Neuronal stem cell (in vitro differentiated cells): ENCODE measurements at regions not wholly inside any gene's neighbourhood (a gene's known extent, or its start where the extent isn't known, plus 50 kb on each side); places are given as distances from the start of the nearest gene placed in this dataset.

Experiments used
- DNase-seq: peaks from one replicate; pipeline ENCODE4 v3.0.0-alpha.2; 2013; ENCODE audit warnings: low spot score
- H2AFZ ChIP-seq: one replicate; pipeline ENCODE4 v1.6.1; 2013; ENCODE audit warnings: mild to moderate bottlenecking, low read length, inconsistent platforms
- H2AK5ac ChIP-seq: 2 replicates; pipeline ENCODE4 v1.6.1; 2013; ENCODE audit warnings: low read depth, mild to moderate bottlenecking, inconsistent platforms, low read length, moderate library complexity, mixed read lengths
- H2BK120ac ChIP-seq: 2 replicates; pipeline ENCODE4 v1.6.1; 2013; ENCODE audit warnings: low read depth, mild to moderate bottlenecking, inconsistent platforms, low read length, moderate library complexity, mixed read lengths
- H2BK12ac ChIP-seq: one replicate; pipeline ENCODE4 v1.6.1; 2013; ENCODE audit warnings: low read length, inconsistent platforms
- H2BK15ac ChIP-seq: 2 replicates; pipeline ENCODE4 v1.6.1; 2013; ENCODE audit warnings: mild to moderate bottlenecking, low read length, inconsistent platforms, mixed read lengths
- H2BK5ac ChIP-seq: one replicate; pipeline ENCODE4 v1.6.1; 2013; ENCODE audit warnings: inconsistent platforms, mild to moderate bottlenecking, low read length, moderate library complexity
- H3K14ac ChIP-seq: one replicate; pipeline ENCODE4 v1.6.1; 2013; ENCODE audit warnings: low read length, inconsistent platforms
- H3K18ac ChIP-seq: 2 replicates; pipeline ENCODE4 v1.6.1; 2013; ENCODE audit warnings: low read length, inconsistent platforms
- H3K23ac ChIP-seq: 2 replicates; pipeline ENCODE4 v1.6.1; 2013; ENCODE audit warnings: low read depth, mild to moderate bottlenecking, mixed read lengths, low read length, inconsistent platforms; ENCODE audit not compliant: poor library complexity
- H3K27ac ChIP-seq: replicated peaks from 3 replicates; pipeline ENCODE4 v1.5.1; 2013; ENCODE audit warnings: low read length, inconsistent platforms
- H3K27me3 ChIP-seq, 3 experiments: 2 replicates each; pipeline ENCODE4 v1.6.1; 2013; ENCODE audit warnings: low read length in 3 of 3, mild to moderate bottlenecking in 2 of 3, inconsistent platforms in 1 of 3, low read depth in 1 of 3, mixed read lengths in 1 of 3, moderate library complexity in 1 of 3; ENCODE audit not compliant: control insufficient read depth in 3 of 3, insufficient read depth in 3 of 3
- H3K36me3 ChIP-seq, 2 donors: replicated peaks in 1 of 2; 2 replicates each; pipeline ENCODE4 v1.6.1; 2013; ENCODE audit warnings: low read length in 2 of 2; ENCODE audit not compliant: control insufficient read depth in 2 of 2, insufficient read depth in 2 of 2
- H3K4ac ChIP-seq: 2 replicates; pipeline ENCODE4 v1.6.1; 2013; ENCODE audit warnings: inconsistent platforms, mild to moderate bottlenecking, low read length, moderate library complexity
- H3K4me1 ChIP-seq, 2 donors: 1 replicate in 1 of 2; 2 replicates in 1 of 2; pipeline ENCODE4 v1.6.1; 2013; ENCODE audit warnings: low read length in 2 of 2, low read depth in 1 of 2; ENCODE audit not compliant: control insufficient read depth in 2 of 2, insufficient read depth in 1 of 2
- H3K4me2 ChIP-seq: one replicate; pipeline ENCODE4 v1.6.1; 2013; ENCODE audit warnings: mild to moderate bottlenecking, low read length, inconsistent platforms; ENCODE audit not compliant: insufficient read depth, poor library complexity, severe bottlenecking
- H3K4me3 ChIP-seq, 2 donors: 2 replicates each; pipeline ENCODE4 v1.5.1; 2013; ENCODE audit warnings: low read length in 2 of 2, mild to moderate bottlenecking in 2 of 2, inconsistent platforms in 1 of 2, moderate library complexity in 1 of 2
- H3K79me1 ChIP-seq: one replicate; pipeline ENCODE4 v1.6.1; 2013; ENCODE audit warnings: low read depth, mild to moderate bottlenecking, inconsistent platforms, low read length, moderate library complexity
- H3K9ac ChIP-seq: one replicate; pipeline ENCODE4 v1.6.1; 2013; ENCODE audit warnings: mild to moderate bottlenecking, low read depth, low read length, inconsistent platforms; ENCODE audit not compliant: poor library complexity
- H3K9me3 ChIP-seq, 2 donors: replicated peaks in 1 of 2; 2 replicates each; pipeline versions ENCODE3 to v1.6.1; 2013; ENCODE audit warnings: low read length in 2 of 2, mild to moderate bottlenecking in 2 of 2, inconsistent platforms in 1 of 2, low read depth in 1 of 2, mixed read lengths in 1 of 2, moderate library complexity in 1 of 2; ENCODE audit not compliant: control insufficient read depth in 2 of 2, insufficient read depth in 1 of 2
- H4K8ac ChIP-seq: one replicate; pipeline ENCODE4 v1.6.1; 2013; ENCODE audit warnings: low read depth, mild to moderate bottlenecking, inconsistent platforms, low read length, moderate library complexity
- H4K91ac ChIP-seq: one replicate; pipeline ENCODE4 v1.6.1; 2013; ENCODE audit warnings: low read length, low read depth, mild to moderate bottlenecking, inconsistent platforms; ENCODE audit not compliant: poor library complexity
- WGBS, 2 donors: extraction: QIAGEN DNeasy Blood & Tissue Kit; methylation state at CpG; one replicate each; pipeline ENCODE4 v1.1.7; 2013; ENCODE audit warnings: missing lambda C conversion rate in 2 of 2, mixed read lengths in 1 of 2; ENCODE audit not compliant: insufficient read length in 2 of 2, insufficient replicate concordance in 1 of 2; ENCODE audit errors: extremely low coverage in 2 of 2; 5-methylcytosine and 5-hydroxymethylcytosine counted together

DNA sequence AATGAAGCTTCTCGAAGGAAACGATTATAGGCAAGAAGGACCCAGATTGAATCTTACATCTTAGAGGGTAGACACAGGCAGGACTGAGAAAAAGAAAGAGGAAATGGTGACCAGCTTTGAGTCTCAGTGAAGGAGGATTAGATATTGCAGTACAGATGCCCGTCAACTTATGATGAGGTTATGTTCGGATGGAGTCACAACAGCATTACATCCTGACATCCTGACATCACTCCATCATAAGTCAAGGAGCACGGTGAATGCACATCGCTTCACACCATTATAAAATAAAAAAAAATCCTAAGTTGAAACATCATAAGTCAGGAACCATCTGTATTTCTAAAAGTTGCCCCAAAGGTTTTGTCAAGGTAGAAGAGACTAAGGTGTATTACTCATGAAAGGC lies 312.3 kb upstream of the PLXNA2 start:
- Histone ChIP-seq H3K9ac (no peak overlapping the region), H2BK12ac (no peak overlapping the region), H3K4me3 (no peak overlapping the region), H3K18ac (no peak overlapping the region), H3K36me3 (no peaks in the 10 kb centered on the region), H3K23ac (no peak overlapping the region), H3K4ac (no peak overlapping the region), H3K79me1 (no peaks in the 10 kb centered on the region), H3K9me3 (no peaks in the 10 kb centered on the region), H2BK15ac (no peak overlapping the region), H2AK5ac (no peak overlapping the region), H3K4me1 (peaks cover 0 to 7% of the 10 kb centered on the region in 2 donors), H4K8ac (no peak overlapping the region), H2AFZ (no peak overlapping the region), H2BK5ac (no peak overlapping the region), H2BK120ac (no peak overlapping the region), H3K14ac (no peak overlapping the region), H3K4me2 (no peak overlapping the region), H3K27ac (no peak overlapping the region), H4K91ac (no peak overlapping the region), H3K27me3 (no peaks in the 10 kb centered on the region)
- no peak for DNase-seq
- WGBS, 2 donors = no CpG with 5 or more reads among the region's 6 CpGs

DNA sequence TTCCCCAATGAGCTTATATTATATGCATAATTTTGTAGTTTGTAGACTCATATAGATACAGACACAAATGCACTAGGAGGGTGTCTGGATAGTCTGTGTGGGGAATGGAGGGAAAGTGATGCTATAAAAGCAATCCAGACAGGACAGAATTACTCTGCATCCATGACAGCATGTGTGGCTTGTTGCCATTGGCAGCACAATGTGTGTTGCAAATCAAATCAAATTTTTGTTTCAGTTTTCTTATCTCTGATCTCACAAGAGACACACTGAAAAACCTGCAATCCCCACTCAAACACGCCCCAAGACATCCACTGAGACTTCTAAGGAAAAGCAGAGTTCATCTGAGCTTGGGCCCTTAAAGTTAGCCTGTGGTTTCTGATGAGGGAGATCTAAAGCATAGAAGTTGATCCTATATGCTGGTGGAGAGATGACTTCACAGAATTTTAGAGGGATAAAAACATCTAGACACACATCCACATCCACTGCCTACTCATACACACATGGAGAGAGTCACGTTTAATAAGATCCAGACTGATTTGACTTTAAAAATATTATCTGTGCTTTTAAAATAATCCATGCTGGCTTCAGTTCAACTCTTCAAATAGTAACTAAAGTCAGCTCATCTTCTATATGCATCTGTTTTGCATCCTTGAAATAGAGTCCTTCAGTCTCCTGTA lies 313.0 kb upstream of the PLXNA2 start:
- no peak overlapping the region for H3K27ac ChIP-seq
- no peak overlapping the region for H3K4me3 ChIP-seq
- no peak overlapping the region for H2BK15ac ChIP-seq
- H3K4me1 ChIP-seq = peaks cover 0 to 2% of the 10 kb centered on the region in 2 donors
- no peaks in the 10 kb centered on the region for H3K27me3 ChIP-seq
- no peak overlapping the region for H2BK5ac ChIP-seq
- H3K9ac ChIP-seq = no peak overlapping the region
- H3K4ac ChIP-seq = no peak overlapping the region
- H3K18ac ChIP-seq = no peak overlapping the region
- H3K4me2 ChIP-seq = no peak overlapping the region
- H2BK12ac ChIP-seq = no peak overlapping the region
- no peak overlapping the region for H2AK5ac ChIP-seq
- no peaks in the 10 kb centered on the region for H3K9me3 ChIP-seq
- H3K79me1 ChIP-seq = no peaks in the 10 kb centered on the region
- no peak overlapping the region for H2BK120ac ChIP-seq
- H3K36me3 ChIP-seq = no peaks in the 10 kb centered on the region
- no peak overlapping the region for H3K23ac ChIP-seq
- DNase-seq = no peak
- no peak overlapping the region for H3K14ac ChIP-seq
- no peak overlapping the region for H4K91ac ChIP-seq
- WGBS, 2 donors = no CpG with 5 or more reads among the region's 2 CpGs
- H2AFZ ChIP-seq = no peak overlapping the region
- H4K8ac ChIP-seq = no peak overlapping the region

- Histone ChIP-seq H2AK5ac (no peak overlapping the region), H3K79me1 (no peaks in the 10 kb centered on the region), H3K9me3 (no peaks in the 10 kb centered on the region), H3K14ac (no peak overlapping the region), H2BK15ac (no peak overlapping the region), H2AFZ (no peak overlapping the region), H3K27ac (no peak overlapping the region), H3K9ac (no peak overlapping the region), H3K4me3 (no peak overlapping the region), H2BK12ac (no peak overlapping the region), H2BK120ac (no peak overlapping the region), H4K8ac (no peak overlapping the region), H3K4me1 (peaks cover 0 to 2% of the 10 kb centered on the region in 2 donors), H3K4ac (no peak overlapping the region), H4K91ac (no peak overlapping the region), H3K4me2 (no peak overlapping the region), H3K36me3 (no peaks in the 10 kb centered on the region), H2BK5ac (no peak overlapping the region), H3K23ac (no peak overlapping the region), H3K18ac (no peak overlapping the region), H3K27me3 (no peaks in the 10 kb centered on the region)
- DNase-seq = no peak
- no CpG with 5 or more reads among the region's 3 CpGs for WGBS, 2 donors
Measured at GRCh38 chr1:208557723-208558094, 313.5 kb upstream of the PLXNA2 start.

GRCh38 chr1:208559597-208560329 lies 315.6 kb upstream of the PLXNA2 start:
- H3K9ac ChIP-seq = no peak overlapping the region
- H2BK120ac ChIP-seq = no peak overlapping the region
- H3K18ac ChIP-seq = no peak overlapping the region
- no peaks in the 10 kb centered on the region for H3K4me1 ChIP-seq
- WGBS, 2 donors = no CpG with 5 or more reads among the region's 6 CpGs
- no peak overlapping the region for H3K23ac ChIP-seq
- H3K4me2 ChIP-seq = no peak overlapping the region
- no peak overlapping the region for H2AFZ ChIP-seq
- H3K9me3 ChIP-seq = no peaks in the 10 kb centered on the region
- H3K27ac ChIP-seq = no peak overlapping the region
- H2BK12ac ChIP-seq = no peak overlapping the region
- H3K36me3 ChIP-seq = no peaks in the 10 kb centered on the region
- no peak overlapping the region for H4K8ac ChIP-seq
- H2BK15ac ChIP-seq = no peak overlapping the region
- H4K91ac ChIP-seq = no peak overlapping the region
- H3K79me1 ChIP-seq = no peaks in the 10 kb centered on the region
- no peak overlapping the region for H2BK5ac ChIP-seq
- no peaks in the 10 kb centered on the region for H3K27me3 ChIP-seq
- DNase-seq = no peak
- no peak overlapping the region for H3K4ac ChIP-seq
- H3K14ac ChIP-seq = no peak overlapping the region
- no peak overlapping the region for H2AK5ac ChIP-seq
- no peak overlapping the region for H3K4me3 ChIP-seq
